ENCODE measurements at regions not wholly inside any gene's neighbourhood (a gene's known extent, or its start where the extent isn't known, plus 50 kb on each side); places are given as distances from the start of the nearest gene placed in this dataset.

- no peak for TF ChIP-seq EZH2 (IDR thresholded peaks at IDR 0.05; ENCODE audit: borderline replicate concordance, insufficient read depth, low read depth, low read length, poor library complexity, severe bottlenecking)
- TF ChIP-seq, protein P1, sequence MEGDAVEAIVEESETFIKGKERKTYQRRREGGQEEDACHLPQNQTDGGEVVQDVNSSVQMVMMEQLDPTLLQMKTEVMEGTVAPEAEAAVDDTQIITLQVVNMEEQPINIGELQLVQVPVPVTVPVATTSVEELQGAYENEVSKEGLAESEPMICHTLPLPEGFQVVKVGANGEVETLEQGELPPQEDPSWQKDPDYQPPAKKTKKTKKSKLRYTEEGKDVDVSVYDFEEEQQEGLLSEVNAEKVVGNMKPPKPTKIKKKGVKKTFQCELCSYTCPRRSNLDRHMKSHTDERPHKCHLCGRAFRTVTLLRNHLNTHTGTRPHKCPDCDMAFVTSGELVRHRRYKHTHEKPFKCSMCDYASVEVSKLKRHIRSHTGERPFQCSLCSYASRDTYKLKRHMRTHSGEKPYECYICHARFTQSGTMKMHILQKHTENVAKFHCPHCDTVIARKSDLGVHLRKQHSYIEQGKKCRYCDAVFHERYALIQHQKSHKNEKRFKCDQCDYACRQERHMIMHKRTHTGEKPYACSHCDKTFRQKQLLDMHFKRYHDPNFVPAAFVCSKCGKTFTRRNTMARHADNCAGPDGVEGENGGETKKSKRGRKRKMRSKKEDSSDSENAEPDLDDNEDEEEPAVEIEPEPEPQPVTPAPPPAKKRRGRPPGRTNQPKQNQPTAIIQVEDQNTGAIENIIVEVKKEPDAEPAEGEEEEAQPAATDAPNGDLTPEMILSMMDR (IDR thresholded peaks at IDR 0.05) = peak; percentile 43
Observed at GRCh38 chr10:56823849-56824248, 462.8 kb upstream of the ZWINT start.
